H1 (cell line): ENCODE measurements at regions not wholly inside any gene's neighbourhood (a gene's known extent, or its start where the extent isn't known, plus 50 kb on each side); places are given as distances from the start of the nearest gene placed in this dataset.

Experiments
- ATF3 ChIP-seq: IDR thresholded peaks from 2 replicates; pipeline ENCODE4 v1.6.1; 2011; ENCODE audit warnings: low read depth, mild to moderate bottlenecking, low read length; ENCODE audit not compliant: insufficient read depth
- HDAC2 ChIP-seq, 2 experiments: fragments of 300-600 bp in 1 of 2; sonication (generic) in 1 of 2; IDR thresholded peaks; 2 replicates each; pipeline ENCODE4 v1.6.1; 2011 to 2012; ENCODE audit warnings: low read depth in 2 of 2, low read length in 2 of 2, mild to moderate bottlenecking in 2 of 2, moderate library complexity in 2 of 2, borderline replicate concordance in 1 of 2, inconsistent platforms in 1 of 2
- PHF8 ChIP-seq: fragments of 200-600 bp; sonication (generic); conservative IDR thresholded peaks from 2 replicates; pipeline ENCODE4 v1.7.1; 2012; ENCODE audit warnings: low read depth, mild to moderate bottlenecking, inconsistent platforms, low read length, moderate library complexity
- RAD21 ChIP-seq, 2 experiments: IDR thresholded peaks in 1 of 2; conservative IDR thresholded peaks in 1 of 2; 2 replicates each; pipeline ENCODE4 v1.6.1; 2011; ENCODE audit warnings: low read depth in 2 of 2, low read length in 2 of 2, improper control_type of control experiment in 1 of 2, inconsistent platforms in 1 of 2, mild to moderate bottlenecking in 1 of 2, moderate library complexity in 1 of 2
- SAP30 ChIP-seq: fragments of 300-600 bp; sonication (generic); IDR thresholded peaks from 2 replicates; pipeline ENCODE4 v1.7.1; 2012; ENCODE audit warnings: low read length, moderate library complexity, mild to moderate bottlenecking, inconsistent platforms; ENCODE audit not compliant: insufficient read depth, insufficient replicate concordance
- TF ChIP-seq, protein P1 (sequence below), 3 experiments: IDR thresholded peaks; 1 replicate in 2 of 3; 2 replicates in 1 of 3; pipeline versions ENCODE4 v1.5.1 to v1.6.1; 2011; ENCODE audit warnings: low read length in 3 of 3, mild to moderate bottlenecking in 3 of 3, inconsistent platforms in 2 of 3, low read depth in 1 of 3, moderate library complexity in 1 of 3; ENCODE audit not compliant: insufficient read depth in 1 of 3; ENCODE audit errors: control extremely low read depth in 1 of 3

DNA sequence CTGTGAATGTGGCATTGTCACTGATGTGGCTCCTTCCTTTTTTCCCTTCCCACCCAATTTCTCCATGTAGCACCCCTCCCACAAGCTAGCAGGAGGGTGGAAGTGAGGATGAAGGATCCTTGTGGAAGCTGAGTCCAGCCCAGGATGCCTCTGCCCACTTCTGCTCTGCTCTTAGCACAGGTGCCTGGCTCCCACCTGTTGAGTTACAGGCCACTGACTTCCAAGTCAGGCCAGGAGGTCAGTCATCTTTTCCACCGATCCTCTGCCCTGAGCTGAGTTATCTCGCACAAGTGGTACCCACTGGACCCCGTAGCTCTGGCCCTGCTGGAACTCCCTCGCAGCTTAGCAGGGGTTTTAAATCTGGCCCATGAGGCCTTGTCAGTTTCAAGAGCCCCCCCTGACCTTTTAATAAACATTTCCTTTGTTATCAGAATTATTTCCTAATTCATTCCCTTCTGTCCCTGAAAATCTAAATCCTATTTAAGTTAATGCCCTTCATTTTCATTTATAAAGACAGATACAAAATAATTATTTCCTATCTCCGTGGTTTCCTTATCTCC, 125.3 kb upstream of the CADM1 start:
- TF ChIP-seq RAD21 (IDR thresholded peaks at IDR 0.05 in 1 of 2, conservative IDR thresholded peaks at IDR 0.05 in 1 of 2; ENCODE audit: low read depth in 2 of 2, low read length in 2 of 2), result no peak
- TF ChIP-seq HDAC2 (IDR thresholded peaks at IDR 0.05; ENCODE audit: borderline replicate concordance in 1 of 2, low read depth in 2 of 2, low read length in 2 of 2), result no peak
- no peak for TF ChIP-seq SAP30
- no peak for TF ChIP-seq PHF8
- TF ChIP-seq ATF3, result no peak
- TF ChIP-seq, protein P1, sequence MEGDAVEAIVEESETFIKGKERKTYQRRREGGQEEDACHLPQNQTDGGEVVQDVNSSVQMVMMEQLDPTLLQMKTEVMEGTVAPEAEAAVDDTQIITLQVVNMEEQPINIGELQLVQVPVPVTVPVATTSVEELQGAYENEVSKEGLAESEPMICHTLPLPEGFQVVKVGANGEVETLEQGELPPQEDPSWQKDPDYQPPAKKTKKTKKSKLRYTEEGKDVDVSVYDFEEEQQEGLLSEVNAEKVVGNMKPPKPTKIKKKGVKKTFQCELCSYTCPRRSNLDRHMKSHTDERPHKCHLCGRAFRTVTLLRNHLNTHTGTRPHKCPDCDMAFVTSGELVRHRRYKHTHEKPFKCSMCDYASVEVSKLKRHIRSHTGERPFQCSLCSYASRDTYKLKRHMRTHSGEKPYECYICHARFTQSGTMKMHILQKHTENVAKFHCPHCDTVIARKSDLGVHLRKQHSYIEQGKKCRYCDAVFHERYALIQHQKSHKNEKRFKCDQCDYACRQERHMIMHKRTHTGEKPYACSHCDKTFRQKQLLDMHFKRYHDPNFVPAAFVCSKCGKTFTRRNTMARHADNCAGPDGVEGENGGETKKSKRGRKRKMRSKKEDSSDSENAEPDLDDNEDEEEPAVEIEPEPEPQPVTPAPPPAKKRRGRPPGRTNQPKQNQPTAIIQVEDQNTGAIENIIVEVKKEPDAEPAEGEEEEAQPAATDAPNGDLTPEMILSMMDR (IDR thresholded peaks at IDR 0.05; ENCODE audit: control extremely low read depth in 1 of 3, insufficient read depth in 1 of 3, low read depth in 1 of 3, low read length in 3 of 3), result no peak
